HEK293T (cell line): ENCODE measurements at regions not wholly inside any gene's neighbourhood (a gene's known extent, or its start where the extent isn't known, plus 50 kb on each side); places are given as distances from the start of the nearest gene placed in this dataset.

Source experiments
- CTCF ChIA-PET: fragments of 350-600 bp; formaldehyde crosslinking; extraction: SDS; loops from one replicate; lab custom pipeline; 2021; ENCODE audit warnings: antibody characterized with exemption, inconsistent platforms; lab: Yijun Ruan, JAX
- POLR2A ChIA-PET: fragments of 350-600 bp; formaldehyde crosslinking; extraction: SDS; loops from one replicate; lab custom pipeline; 2020; ENCODE audit warnings: antibody characterized with exemption, inconsistent platforms; lab: Yijun Ruan, JAX
- DNase-seq: peaks from one replicate; pipeline ENCODE4 v3.0.0; 2012; ENCODE audit warnings: mixed read lengths; ENCODE audit errors: extremely low spot score
- ARNT ChIP-seq: fragments of 450-650 bp; IDR thresholded peaks from 2 replicates; pipeline ENCODE4 v1.6.1; 2017; ENCODE audit warnings: mild to moderate bottlenecking
- BHLHE40 ChIP-seq: fragments of 450-650 bp; IDR thresholded peaks from 2 replicates; pipeline ENCODE4 v1.6.1; 2016; ENCODE audit warnings: mild to moderate bottlenecking, moderate library complexity, borderline replicate concordance
- CTBP1 ChIP-seq: fragments of 450-650 bp; IDR thresholded peaks from 2 replicates; pipeline ENCODE4 v1.6.1; 2016; ENCODE audit warnings: borderline replicate concordance
- ELF4 ChIP-seq: fragments of 450-650 bp; IDR thresholded peaks from 2 replicates; pipeline ENCODE4 v1.6.1; 2017; ENCODE audit warnings: antibody characterized with exemption
- FOXA1 ChIP-seq: fragments of 450-650 bp; IDR thresholded peaks from 2 replicates; pipeline ENCODE4 v1.6.1; 2016; ENCODE audit warnings: mild to moderate bottlenecking
- FOXK2 ChIP-seq: fragments of 450-650 bp; IDR thresholded peaks from 2 replicates; pipeline ENCODE4 v1.6.1; 2016; ENCODE audit warnings: mild to moderate bottlenecking
- FOXM1 ChIP-seq: fragments of 450-650 bp; IDR thresholded peaks from 2 replicates; pipeline ENCODE4 v1.6.1; 2017; ENCODE audit warnings: mild to moderate bottlenecking, borderline replicate concordance
- HDGF ChIP-seq: fragments of 450-650 bp; IDR thresholded peaks from 2 replicates; pipeline ENCODE4 v1.6.1; 2017; ENCODE audit warnings: antibody characterized with exemption, borderline replicate concordance
- L3MBTL2 ChIP-seq: fragments of 450-650 bp; conservative IDR thresholded peaks from 2 replicates; pipeline ENCODE4 v1.6.1; 2016; ENCODE audit warnings: mild to moderate bottlenecking
- LEF1 ChIP-seq: fragments of 450-650 bp; IDR thresholded peaks from 2 replicates; pipeline ENCODE4 v1.6.1; 2017; ENCODE audit warnings: mild to moderate bottlenecking, borderline replicate concordance
- NFRKB ChIP-seq: fragments of 450-650 bp; IDR thresholded peaks from 2 replicates; pipeline ENCODE4 v1.6.1; 2016; ENCODE audit warnings: mild to moderate bottlenecking, moderate library complexity
- PKNOX1 ChIP-seq: fragments of 450-650 bp; IDR thresholded peaks from 2 replicates; pipeline ENCODE4 v1.6.1; 2016
- SP1 ChIP-seq: fragments of 450-650 bp; IDR thresholded peaks from 2 replicates; pipeline ENCODE4 v1.6.1; 2017
- SUZ12 ChIP-seq: fragments of 450-650 bp; IDR thresholded peaks from 2 replicates; pipeline ENCODE4 v1.6.1; 2016; ENCODE audit warnings: mild to moderate bottlenecking
- TARDBP ChIP-seq: fragments of 450-650 bp; IDR thresholded peaks from 2 replicates; pipeline ENCODE4 v1.6.1; 2016
- ZNF384 ChIP-seq: fragments of 450-650 bp; IDR thresholded peaks from 2 replicates; pipeline ENCODE4 v1.6.1; 2016

DNA sequence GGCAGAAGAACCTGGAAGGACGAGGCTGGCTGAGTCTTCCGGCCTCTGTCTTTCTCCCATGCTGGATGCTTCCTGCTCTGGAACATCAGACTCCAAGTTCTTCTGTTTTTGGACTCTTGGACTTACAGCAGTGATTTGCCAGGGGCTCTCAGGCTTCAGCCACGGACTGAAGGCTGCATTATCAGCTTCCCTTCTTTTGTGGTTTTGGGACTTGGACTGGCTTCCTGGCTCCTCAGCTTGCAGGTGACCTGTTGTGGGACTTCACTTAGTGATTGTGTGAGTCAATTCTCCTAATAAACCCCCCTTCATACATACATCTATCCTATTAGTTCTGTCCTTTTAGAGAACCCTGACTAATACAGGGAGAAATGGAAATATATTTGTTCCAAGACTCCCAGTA lies 265.8 kb downstream of the PCDH18 start:
- POLR2A ChIA-PET, result no interaction called here
- DNase-seq, result no peak
- CTCF ChIA-PET, result no interaction called here
- TF ChIP-seq HDGF (no peak), CTBP1 (no peak), SUZ12 (no peak), NFRKB (no peak), FOXM1 (no peak), SP1 (no peak), PKNOX1 (no peak)

DNA sequence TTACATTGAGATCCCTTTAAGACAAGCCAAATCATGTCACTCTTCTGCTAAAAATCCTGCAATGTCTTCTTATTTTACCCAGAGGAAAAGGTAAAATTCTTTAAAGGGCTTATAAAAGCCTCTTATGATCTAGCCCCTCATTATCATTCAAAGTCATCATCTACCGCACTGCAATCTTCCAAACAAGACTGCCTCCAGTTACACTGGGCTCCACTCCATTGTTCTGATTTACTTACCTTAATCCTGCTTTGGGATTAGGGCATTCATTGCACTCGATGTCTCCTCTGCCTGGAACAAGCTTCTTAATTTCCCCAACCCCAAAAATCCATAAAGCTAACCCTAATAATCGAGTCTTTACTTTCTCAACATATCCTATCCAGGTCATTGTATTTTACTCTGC lies 269.1 kb downstream of the PCDH18 start:
- POLR2A ChIA-PET, result no interaction called here
- CTCF ChIA-PET, result no interaction called here
- TF ChIP-seq HDGF (no peak), LEF1 (no peak), PKNOX1 (no peak), TARDBP (no peak), FOXA1 (no peak), L3MBTL2 (no peak), BHLHE40 (no peak), CTBP1 (no peak), ARNT (no peak), ZNF384 (no peak), FOXM1 (no peak), SUZ12 (no peak), NFRKB (no peak), FOXK2 (no peak), SP1 (no peak), ELF4 (no peak)
- no peak for DNase-seq

DNA sequence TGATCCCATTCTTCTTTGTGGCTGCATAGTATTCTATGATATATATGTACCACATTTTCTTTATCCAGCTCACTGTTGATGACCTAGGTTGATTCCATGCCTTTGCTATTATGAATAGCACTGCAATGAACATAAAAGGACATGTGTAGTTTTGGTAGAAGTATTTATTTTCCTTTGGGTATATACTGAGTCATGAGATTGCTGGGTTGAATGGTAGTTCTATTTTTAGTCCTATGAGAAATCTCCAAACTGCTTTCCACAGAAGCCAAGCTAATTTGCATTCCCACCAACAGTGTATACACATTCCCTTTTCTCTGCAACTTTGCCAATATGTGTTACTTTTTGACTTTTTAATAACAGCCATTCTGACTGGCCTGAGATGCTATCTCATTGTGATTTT lies 278.3 kb downstream of the PCDH18 start:
- POLR2A ChIA-PET, result no interaction called here
- no peak for TF ChIP-seq NFRKB
- TF ChIP-seq TARDBP, result no peak
- no peak for TF ChIP-seq ELF4
- TF ChIP-seq FOXK2, result no peak
- TF ChIP-seq L3MBTL2, result no peak
- no peak for TF ChIP-seq LEF1
- no peak for TF ChIP-seq ZNF384
- no peak for TF ChIP-seq HDGF
- CTCF ChIA-PET, result no interaction called here
- no peak for DNase-seq

GRCh38 chr4:137249112-137249511 lies 283.2 kb downstream of the PCDH18 start:
- DNase-seq, result no peak
- no peak for TF ChIP-seq SP1
- no peak for TF ChIP-seq LEF1
- no peak for TF ChIP-seq TARDBP
- TF ChIP-seq ARNT, result no peak
- TF ChIP-seq FOXM1, result no peak
- TF ChIP-seq ZNF384, result no peak
- no peak for TF ChIP-seq ELF4
- TF ChIP-seq PKNOX1, result no peak
- no peak for TF ChIP-seq SUZ12
- no peak for TF ChIP-seq FOXK2
- TF ChIP-seq FOXA1, result no peak
- no peak for TF ChIP-seq HDGF
- no peak for TF ChIP-seq BHLHE40
- POLR2A ChIA-PET, result no interaction called here
- CTCF ChIA-PET, result no interaction called here

- ChIA-PET CTCF (no interaction called here), POLR2A (no interaction called here)
- no peak for DNase-seq
- no peak for TF ChIP-seq ZNF384
- TF ChIP-seq SP1, result no peak
- TF ChIP-seq NFRKB, result no peak
- TF ChIP-seq SUZ12, result no peak
- TF ChIP-seq CTBP1, result no peak
- no peak for TF ChIP-seq ARNT
- TF ChIP-seq TARDBP, result no peak
- no peak for TF ChIP-seq FOXK2
These were observed 293.7 kb downstream of the PCDH18 start for GRCh38 chr4:137238456-137239162.

DNA sequence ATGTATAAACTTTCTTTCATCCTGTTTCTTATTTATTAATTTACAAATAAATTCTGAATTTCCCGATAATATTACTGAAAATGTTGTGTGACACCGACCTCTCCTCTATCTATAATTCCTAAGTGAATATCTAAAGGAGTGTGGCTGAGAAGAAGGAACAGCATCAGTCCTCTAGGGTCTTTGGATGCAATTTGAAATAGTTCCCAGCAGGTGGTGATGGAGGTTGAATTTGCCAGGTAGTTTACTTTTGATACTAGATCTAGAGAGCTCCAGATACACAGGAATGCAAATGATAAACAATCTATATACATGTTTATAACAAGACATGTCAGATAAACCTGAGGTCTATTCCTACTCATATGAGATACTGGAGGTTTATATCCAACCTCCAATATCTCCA lies 305.4 kb downstream of the PCDH18 start:
- CTCF ChIA-PET, result no interaction called here
- POLR2A ChIA-PET, result no interaction called here
- peak; percentile 7 for DNase-seq

More for the DNA sequence above, 305.4 kb downstream of the PCDH18 start:
- TF ChIP-seq NFRKB (no peak), TARDBP (no peak), PKNOX1 (no peak), SUZ12 (no peak), LEF1 (no peak), FOXA1 (no peak), L3MBTL2 (no peak), ARNT (no peak), ZNF384 (no peak), HDGF (no peak), SP1 (no peak), FOXM1 (no peak)
